ENCODE measurements at regions not wholly inside any gene's neighbourhood (a gene's known extent, or its start where the extent isn't known, plus 50 kb on each side); places are given as distances from the start of the nearest gene placed in this dataset.

GRCh38 chr7:84512055-84512454 is 317.5 kb upstream of the SEMA3A start:
- no peak for TF ChIP-seq CTCF (IDR thresholded peaks at IDR 0.05)
- no peak for TF ChIP-seq POLR2A (IDR thresholded peaks at IDR 0.05)
